Neural progenitor cell (in vitro differentiated cells): ENCODE measurements at regions not wholly inside any gene's neighbourhood (a gene's known extent, or its start where the extent isn't known, plus 50 kb on each side); places are given as distances from the start of the nearest gene placed in this dataset.

Experiments used
- CTCF ChIP-seq: fragments of 200-600 bp; sonication (generic); IDR thresholded peaks from 2 replicates; pipeline ENCODE4 v1.5.1; 2017; ENCODE audit warnings: antibody characterized with exemption, mild to moderate bottlenecking
- EZH2 ChIP-seq: fragments of 200-600 bp; sonication (generic); IDR thresholded peaks from 2 replicates; pipeline ENCODE4 v1.6.1; 2017; ENCODE audit warnings: antibody characterized with exemption, mild to moderate bottlenecking, moderate library complexity
- EZH2phosphoT487 ChIP-seq: fragments of 200-600 bp; sonication (generic); IDR thresholded peaks from 2 replicates; pipeline ENCODE4 v1.6.1; 2017; ENCODE audit warnings: antibody characterized with exemption

- TF ChIP-seq CTCF (peak; percentile 31), EZH2phosphoT487 (no peak), EZH2 (no peak)
Measured at GRCh38 chr13:21813110-21813509, 142.2 kb downstream of the FGF9 start.
